ENCODE measurements at regions not wholly inside any gene's neighbourhood (a gene's known extent, or its start where the extent isn't known, plus 50 kb on each side); places are given as distances from the start of the nearest gene placed in this dataset.
A peak's percentile ranks its signal among the peaks of the same experiment; 100 is the strongest.

- Histone ChIP-seq H2BK15ac (ENCODE audit: low read depth, low read length) (peak overlapping the region; percentile 78; the same call in 2 of the 3 replicates), H3K9me3 (ENCODE audit: control insufficient read depth, insufficient read depth, low read length) (no peaks in the 10 kb centered on the region), H2BK20ac (ENCODE audit: low read depth, low read length) (0 out of 2 replicates have a peak overlapping the region, but pooled peaks have one; percentile 30), H3K9me1 (ENCODE audit: insufficient read depth, low read length) (0 out of 2 replicates have a peak, but pooled peaks cover 3% of the 10 kb centered on the region), H3K14ac (replicated peaks; ENCODE audit: low read depth, low read length) (no peak overlapping the region), H3K27ac (ENCODE audit: insufficient read depth, low read length) (no peak overlapping the region), H3K18ac (ENCODE audit: low read depth, low read length) (peak overlapping the region; percentile 91; the same call in 1 of the 2 replicates), H3K36me3 (ENCODE audit: control insufficient read depth, insufficient read depth, low read length) (no peaks in the 10 kb centered on the region), H4K8ac (ENCODE audit: low read depth in 2 of 2, low read length in 2 of 2) (peak overlapping the region in 1 of 2 experiments; percentile 62; a peak in 2 of 4 replicates), H2BK120ac (ENCODE audit: low read depth, low read length) (peak overlapping the region; percentile 37; the same call in 1 of the 2 replicates), H2AFZ (replicated peaks; ENCODE audit: low read length, poor library complexity) (no peak overlapping the region), H3K4me2 (ENCODE audit: low read depth, low read length) (no peak overlapping the region), H3K4me1 (ENCODE audit: control insufficient read depth, insufficient read depth, low read length) (peaks cover 9% of the 10 kb centered on the region), H2AK9ac (replicated peaks; ENCODE audit: low read depth, low read length, poor library complexity) (no peak overlapping the region), H4K5ac (ENCODE audit: low read depth, low read length) (peak overlapping the region; percentile 88; the same call in 1 of the 2 replicates), H4K20me1 (ENCODE audit: insufficient read depth, low read length) (no peaks in the 10 kb centered on the region), H3K4ac (ENCODE audit: low read depth, low read length) (no peak overlapping the region), H3K79me1 (ENCODE audit: low read depth in 1 of 2, low read length in 2 of 2) (no peaks in the 10 kb centered on the region), H2AK5ac (ENCODE audit: low read depth, low read length) (no peak overlapping the region), H3K27me3 (ENCODE audit: control insufficient read depth, insufficient read depth, low read length) (no peaks in the 10 kb centered on the region), H3K4me3 (ENCODE audit: insufficient read depth, low read depth, low read length) (no peak overlapping the region), H3K9ac (ENCODE audit: low read depth, low read length) (no peak overlapping the region), H3K56ac (ENCODE audit: extremely low read depth, insufficient read depth, low read length) (no peak overlapping the region), H4K91ac (ENCODE audit: insufficient read depth, low read depth, low read length) (no peak overlapping the region), H3K23ac (ENCODE audit: low read depth, low read length) (no peak overlapping the region), H2BK5ac (ENCODE audit: low read depth, low read length, poor library complexity, severe bottlenecking) (no peak overlapping the region)
- ATAC-seq (ENCODE audit: low read depth) (peak; percentile 65), DNase-seq (peak; percentile 51)
- intact Hi-C loops (cut with micrococcal nuclease): no loop called here
- dilution Hi-C loops (cut with HindIII; ENCODE audit: low sequenced_read_pairs, unreplicated experiment): no loop called here
- in situ Hi-C loops (cut with MboI; ENCODE audit: low sequenced_read_pairs): no loop called here
- no TSS peak for BruUV-seq (replicated peaks)
- ChIA-PET CTCF (no interaction called here), POLR2A (ENCODE audit: unreplicated experiment) (no interaction called here)
- no peak for TF ChIP-seq USF2 (IDR thresholded peaks at IDR 0.05; ENCODE audit: low read depth, low read length)
- TF ChIP-seq MXI1 (IDR thresholded peaks at IDR 0.05; ENCODE audit: borderline replicate concordance, low read depth, low read length): no peak
- no peak for TF ChIP-seq SMC3 (IDR thresholded peaks at IDR 0.05; ENCODE audit: low read depth, low read length)
- no peak for TF ChIP-seq CTCF (conservative IDR thresholded peaks at IDR 0.05; ENCODE audit: low read depth, low read length)
- no peak for TF ChIP-seq RAD21 (IDR thresholded peaks at IDR 0.05; ENCODE audit: low read length)
- TF ChIP-seq CHD1 (IDR thresholded peaks at IDR 0.05; ENCODE audit: low read depth, low read length): no peak
- TF ChIP-seq MAZ (IDR thresholded peaks at IDR 0.05; ENCODE audit: borderline replicate concordance, low read depth, low read length): no peak
- TF ChIP-seq POLR2A (IDR thresholded peaks at IDR 0.05; ENCODE audit: low read depth, low read length): no peak
- no CpG with 5 or more reads among the region's 1 CpG for WGBS, 2 experiments (ENCODE audit: extremely low coverage in 2 of 2, insufficient read length in 1 of 2)
These were observed 131.0 kb upstream of the BET1 start for GRCh38 chr7:94135180-94135579.

All from IMR-90 (cell line).